GM19240 (cell line): ENCODE measurements at regions not wholly inside any gene's neighbourhood (a gene's known extent, or its start where the extent isn't known, plus 50 kb on each side); places are given as distances from the start of the nearest gene placed in this dataset.

Experiments
- DNase-seq: peaks from one replicate; pipeline ENCODE4 v3.0.0; 2011; ENCODE audit warnings: low spot score; ENCODE audit not compliant: insufficient read length

DNA sequence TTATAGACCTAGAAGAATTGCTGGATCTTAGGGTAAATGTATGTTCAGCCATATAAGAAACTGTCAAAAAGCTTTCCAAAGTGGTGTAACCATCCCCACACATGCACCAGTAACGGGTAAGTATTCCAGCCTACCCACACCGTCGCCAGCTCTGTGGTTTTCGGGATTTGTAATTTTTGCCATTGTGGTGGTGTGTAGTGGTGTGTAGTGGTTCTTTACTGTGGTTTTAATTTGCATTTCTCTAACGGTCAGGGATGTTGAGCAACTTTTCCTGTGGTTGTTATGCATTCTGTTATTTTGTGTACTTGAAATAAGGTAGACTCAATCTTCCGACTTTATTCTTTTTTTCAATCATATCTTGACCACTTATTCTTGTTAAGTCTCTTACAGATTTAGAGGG lies 342.4 kb upstream of the AJAP1 start:
- no peak for DNase-seq

DNA sequence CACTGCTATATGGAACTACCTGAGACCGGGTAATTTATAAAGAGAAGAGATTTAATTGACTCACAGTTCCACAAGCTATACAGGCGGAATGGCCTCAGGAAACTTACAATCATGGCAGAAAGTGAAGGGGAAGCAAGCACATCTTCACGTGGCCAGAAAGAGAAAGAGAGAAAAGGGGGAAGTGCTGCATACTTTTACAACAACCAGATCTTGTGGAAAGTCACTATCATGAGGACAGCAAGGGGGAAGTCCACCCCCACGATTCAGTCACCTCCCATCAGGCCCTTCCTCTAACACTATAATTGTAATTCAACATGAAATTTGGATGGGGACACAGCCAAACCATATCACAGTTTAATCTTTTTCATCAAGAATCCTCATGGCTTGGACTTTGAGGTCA lies 339.2 kb upstream of the AJAP1 start:
- DNase-seq = no peak

DNA sequence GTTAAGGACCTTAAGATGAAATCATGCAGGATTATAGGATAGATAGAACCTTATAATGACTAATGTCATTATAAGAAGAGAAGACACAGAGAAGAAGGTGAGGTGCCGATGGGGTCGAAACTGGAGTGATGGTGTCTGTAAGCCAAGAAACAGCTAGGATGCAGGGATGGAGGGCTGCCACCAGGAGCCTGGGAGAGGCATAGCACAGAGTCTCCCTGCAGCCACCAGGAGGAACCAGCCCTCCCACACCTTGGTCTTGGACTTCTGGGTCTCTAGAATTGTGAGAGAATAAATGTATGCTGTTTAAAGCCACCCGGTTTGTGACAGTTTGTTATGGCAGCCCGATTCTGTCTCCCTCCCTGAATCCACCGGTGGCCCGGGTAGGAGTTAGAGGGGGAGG lies 337.2 kb upstream of the AJAP1 start:
- DNase-seq = no peak

DNA sequence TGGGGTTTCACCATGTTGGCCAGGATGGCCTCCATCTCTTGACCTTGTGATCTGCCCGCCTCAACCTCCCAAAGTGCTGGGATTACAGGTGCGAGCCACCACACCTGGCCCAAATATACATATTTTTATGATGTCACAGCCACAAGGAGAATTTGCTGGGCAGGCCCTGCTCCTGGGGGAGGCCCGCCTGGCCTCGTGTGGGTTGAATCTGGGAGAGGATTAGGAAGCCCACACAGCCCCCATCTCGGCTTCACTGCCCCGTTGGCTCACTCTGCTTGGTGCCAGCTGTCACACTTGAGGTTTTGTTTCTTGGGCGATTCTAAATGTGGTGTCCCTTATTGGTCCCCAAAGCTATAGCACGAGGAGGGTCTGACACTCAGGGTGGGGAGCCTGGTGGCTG lies 335.7 kb upstream of the AJAP1 start:
- no peak for DNase-seq

DNA sequence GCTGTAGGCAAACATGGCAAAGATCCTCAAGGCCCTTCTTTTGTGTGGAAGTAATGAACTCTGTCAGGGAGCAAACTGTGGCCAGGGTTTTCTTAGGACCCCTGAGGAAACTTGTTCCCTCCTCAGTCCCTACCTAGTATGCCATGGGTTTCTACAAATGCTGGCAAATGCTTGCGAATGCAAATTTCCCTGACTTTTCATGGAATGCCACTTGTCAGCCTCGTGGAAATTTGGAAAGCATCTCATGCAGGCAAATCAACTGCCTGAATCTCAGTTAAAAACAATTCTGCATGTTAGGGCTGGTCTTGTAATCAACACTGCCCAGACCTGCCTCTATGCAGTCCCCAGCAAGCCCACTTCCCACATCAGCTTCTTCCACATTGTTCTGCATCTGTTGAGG lies 334.9 kb upstream of the AJAP1 start:
- no peak for DNase-seq

DNA sequence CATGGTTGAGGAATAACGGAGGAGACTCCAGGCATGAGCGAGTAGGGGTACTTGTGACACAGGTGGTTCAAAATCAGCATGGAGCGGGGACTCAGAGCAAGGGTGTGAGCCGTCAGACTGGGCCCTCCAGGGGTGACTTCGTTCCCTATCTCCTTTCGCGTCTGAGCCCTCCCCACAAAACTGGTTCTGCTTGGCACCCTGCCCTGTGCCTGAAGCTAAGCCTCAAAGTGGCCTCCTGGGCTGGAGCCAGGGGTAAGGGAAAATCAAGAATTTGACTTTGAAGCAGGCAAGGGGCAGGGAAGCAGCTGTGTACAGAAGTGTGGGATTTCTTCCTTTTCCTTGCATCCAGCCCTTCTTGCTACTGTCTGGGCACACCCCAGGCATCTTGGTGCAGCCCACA lies 331.5 kb upstream of the AJAP1 start:
- DNase-seq = no peak

DNA sequence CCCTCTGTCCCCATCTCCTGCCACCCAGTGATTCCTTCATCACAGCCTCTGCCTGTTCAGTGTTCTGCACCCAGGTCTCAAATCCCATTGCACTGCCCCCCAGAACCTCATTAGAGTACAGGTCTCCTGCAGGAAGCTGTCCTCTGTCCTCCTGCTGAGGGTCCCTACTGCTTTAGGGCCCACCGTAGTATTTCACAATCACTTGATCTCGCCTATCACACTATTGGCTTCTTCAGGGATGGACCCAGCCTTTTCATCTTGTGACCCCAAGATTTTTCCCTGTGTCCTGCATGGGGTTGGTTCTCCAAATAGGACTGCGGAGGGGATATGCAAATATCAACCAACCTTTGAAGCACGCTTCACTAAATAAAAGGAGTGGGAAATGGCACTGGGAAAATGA lies 331.1 kb upstream of the AJAP1 start:
- DNase-seq = no peak

DNA sequence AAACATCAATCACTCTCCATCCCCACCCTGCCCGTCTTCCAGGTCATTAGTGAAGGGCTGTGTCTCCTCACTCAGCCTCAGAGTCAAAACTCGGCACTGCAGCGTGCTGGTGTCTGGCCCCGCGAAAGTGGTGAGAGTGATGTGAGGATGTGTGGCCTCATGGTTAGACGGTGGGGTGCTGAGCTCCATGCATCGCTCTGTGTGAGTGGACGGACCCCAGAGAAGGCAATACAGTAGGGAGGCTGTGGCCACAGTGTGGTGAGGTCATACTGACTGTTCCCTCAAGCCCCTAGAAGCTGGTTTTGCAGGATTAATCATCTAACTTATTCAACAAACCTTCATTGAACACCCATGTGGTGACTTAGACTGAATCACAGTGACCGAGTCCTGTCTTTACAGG lies 329.9 kb upstream of the AJAP1 start:
- no peak for DNase-seq

DNA sequence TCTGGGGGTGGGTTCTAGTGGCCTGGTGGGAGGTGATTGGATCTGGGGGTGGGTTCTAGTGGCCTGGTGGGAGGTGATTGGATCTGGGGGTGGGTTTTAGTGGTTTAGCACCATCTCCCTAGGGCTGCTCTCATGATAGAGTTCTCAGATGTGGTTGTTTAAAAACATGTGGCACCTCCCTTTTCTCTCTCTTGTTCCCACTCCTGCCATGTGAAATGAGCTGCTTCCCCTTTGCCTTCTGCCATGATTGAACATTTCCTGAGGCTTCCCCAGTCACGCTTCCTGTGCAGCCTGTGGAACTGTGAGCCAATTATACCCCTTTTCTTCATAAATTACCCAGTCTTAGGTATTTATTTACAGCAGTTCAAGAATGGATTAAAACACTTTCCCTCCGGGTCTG lies 327.3 kb upstream of the AJAP1 start:
- no peak for DNase-seq

DNA sequence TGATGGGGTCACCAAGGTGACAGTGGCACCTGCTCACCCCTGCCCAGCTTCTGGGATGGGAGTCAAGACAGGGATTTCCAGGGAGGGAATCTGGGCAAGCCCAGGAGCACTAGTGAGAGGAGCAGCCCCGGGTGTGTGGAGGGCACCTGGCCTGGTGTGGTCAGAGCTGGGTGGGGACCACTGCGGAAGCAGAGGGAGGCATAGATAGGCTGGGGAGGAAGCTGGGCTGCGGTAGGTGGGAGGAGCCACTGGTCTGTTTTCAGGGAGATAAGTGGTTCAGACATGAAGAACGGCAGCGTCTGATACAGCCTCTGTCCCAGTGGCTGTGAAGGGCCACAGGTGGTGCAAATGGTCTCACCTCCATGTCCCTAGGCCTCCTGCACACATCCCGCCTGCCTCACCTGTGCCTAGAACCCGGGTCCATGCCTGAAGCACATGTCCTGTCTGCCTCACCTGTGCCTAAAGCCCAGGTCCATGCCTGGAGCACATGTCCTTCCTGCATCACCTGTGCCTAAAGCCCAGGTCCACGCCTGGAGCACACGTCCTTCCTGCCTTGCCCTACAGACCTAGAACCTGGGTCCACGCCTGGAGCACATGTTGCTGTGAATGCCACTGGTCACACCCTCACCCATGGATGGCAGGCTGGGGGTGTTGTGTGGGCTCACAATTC lies 325.9 kb upstream of the AJAP1 start:
- no peak for DNase-seq

DNA sequence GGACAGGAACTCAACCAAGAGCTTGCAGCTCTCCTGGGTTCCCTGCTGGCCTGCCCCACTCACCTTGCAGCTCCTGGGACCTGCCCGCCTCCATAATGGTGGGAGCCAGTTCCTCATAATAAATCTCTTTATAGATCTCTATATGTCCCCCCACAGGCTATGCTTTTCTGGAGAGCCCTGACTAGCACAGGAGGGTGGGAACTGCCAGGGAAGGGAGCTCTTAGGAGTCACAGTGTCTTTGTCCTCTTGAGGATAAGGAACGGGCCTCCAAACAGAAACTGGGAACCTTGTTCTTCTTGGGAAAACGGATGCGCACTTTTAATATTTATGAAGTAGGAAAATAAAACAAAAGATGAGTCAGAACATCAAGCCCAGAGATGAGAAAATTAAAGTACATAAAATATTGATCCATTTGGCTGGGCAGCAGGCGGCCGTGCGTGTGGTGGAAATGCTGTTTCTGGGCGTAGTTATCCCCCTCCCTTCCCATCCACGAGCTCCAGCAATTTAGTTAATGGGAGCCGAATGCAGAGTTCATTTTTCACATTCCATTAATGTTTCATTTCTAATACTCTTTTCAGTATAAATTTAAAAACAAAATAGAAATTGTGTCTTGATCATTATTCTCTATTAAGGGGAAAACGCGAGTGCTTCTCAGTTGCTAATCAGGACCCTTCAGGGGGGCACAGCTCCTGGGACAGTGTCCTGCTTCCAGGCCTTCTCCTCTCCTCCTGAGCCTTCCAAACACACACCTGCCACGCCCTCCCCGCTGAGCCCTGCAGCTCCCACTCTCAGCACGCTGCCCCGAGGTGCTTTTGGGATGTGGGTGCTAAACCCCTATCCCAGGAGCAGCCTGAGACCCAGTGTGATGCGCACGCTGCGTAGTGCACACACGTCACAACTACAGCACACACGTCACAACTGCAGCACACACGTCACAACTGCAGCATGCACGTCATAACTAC lies 323.3 kb upstream of the AJAP1 start:
- DNase-seq = no peak

DNA sequence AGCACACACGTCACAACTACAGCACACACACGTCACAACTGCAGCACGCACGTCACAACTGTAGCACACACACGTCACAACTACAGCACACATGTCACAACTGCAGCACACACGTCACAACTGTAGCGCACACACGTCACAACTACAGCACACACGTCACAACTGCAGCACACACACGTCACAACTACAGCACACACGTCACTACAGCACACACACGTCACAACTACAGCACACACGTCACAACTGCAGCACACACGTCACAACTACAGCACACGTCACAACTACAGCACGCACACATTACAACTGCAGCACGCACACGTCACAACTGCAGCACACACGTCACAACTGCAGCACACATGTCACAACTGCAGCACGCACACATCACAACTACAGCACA lies 322.6 kb upstream of the AJAP1 start:
- no peak for DNase-seq

DNA sequence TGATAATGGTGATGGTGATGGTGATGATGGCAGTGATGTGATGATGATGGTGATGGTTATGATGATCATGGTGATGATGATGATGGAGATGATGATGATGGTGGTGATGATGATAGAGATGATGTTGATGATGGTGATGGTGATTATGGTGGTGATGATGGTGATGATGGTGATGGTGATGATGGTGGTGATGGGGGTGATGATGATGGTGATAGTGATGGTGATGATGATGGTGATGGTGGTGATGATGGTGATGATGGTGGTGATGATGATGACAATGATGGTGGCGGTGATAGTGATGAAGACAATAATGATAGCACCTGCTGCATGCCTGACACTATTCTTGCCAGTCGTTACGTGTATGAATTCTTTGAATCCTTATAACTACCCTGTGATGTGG lies 317.9 kb upstream of the AJAP1 start:
- no peak for DNase-seq

DNA sequence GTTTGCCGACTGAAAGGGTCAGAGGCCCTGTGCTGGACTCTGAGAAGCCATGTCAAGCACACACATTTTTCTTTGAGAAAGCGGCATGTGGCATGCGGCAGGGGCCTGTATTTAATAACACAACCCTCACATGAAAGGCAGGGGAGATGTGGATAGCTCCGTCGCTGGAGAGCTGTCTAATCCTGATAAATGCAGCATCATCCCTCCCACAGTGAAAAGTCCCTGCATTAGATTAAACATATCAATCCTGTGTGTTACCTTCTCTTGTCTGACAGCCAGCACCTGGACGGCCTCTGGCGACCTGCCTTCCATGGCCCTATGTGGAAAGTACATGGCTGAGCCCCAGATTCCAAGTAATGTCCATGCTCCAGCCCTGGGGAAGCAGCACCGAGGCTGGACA lies 313.0 kb upstream of the AJAP1 start:
- no peak for DNase-seq

DNA sequence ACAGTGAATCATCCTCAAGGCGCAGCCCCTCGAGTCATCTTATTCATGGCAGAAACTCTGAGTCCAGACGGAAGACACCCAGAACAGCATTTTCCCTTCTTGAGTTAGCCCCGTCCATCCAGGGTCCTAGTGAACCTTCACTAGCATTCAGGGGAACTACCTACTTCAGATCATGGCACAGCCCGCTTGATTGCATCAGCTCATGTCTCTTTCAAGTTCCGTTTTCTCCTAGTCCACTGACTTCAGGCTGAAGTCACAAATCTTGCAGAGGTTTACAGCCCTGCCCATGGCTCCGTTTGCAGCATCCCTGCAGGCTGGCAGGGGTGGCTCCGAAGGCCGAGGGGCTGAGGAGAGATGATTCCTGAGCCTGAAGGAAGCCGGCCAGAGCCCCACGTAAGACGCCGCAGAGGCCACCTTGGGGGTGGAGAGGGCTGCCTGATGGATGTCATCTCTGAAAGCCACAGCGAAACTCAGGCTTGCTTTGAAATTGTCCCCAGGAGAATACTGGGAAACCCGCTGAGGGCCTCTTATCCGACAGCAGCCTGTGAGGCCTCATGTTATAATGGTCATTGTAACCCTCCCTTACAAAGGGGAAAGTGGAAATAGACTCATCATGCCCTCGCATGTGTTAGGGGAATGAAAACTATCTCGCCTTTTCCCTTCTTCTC lies 310.2 kb upstream of the AJAP1 start:
- DNase-seq = no peak

DNA sequence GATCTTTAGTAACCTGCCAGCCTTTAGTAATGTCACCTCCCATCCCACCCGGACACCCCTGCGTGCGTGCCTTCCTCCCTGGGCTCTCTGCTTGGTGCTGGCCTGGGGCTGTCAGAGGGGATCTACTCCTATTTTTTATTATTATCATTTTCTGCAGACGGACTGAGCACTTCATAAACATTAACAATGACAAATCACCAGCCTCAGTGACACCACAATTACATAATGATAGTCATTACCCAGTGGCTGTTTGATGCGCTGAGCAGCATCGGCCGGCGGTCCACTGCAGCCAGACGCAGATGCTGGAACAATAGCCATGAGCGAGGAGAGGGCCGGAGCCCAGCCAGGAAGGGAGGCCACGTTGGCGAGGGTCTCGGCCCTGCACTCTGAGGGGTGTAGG lies 309.3 kb upstream of the AJAP1 start:
- DNase-seq = no peak

DNA sequence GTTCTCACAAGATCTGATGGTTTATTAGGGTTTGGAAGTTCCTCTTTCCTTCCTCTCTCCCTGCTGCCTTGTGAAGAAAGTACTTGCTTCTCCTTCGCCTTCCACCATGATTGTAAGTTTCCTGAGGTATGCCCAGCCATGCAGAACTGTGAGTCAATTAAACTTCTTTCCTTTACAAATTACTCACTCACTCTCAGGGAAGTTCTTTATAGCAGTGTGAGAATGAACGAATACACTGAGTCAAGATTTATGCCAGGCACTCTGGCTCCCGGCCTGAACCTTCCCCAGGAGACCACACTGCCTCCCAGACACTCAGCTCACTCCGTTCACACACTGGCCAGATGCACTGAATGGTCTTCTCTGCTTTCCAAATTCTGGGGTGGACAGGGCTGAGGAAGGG lies 308.3 kb upstream of the AJAP1 start:
- no peak for DNase-seq

DNA sequence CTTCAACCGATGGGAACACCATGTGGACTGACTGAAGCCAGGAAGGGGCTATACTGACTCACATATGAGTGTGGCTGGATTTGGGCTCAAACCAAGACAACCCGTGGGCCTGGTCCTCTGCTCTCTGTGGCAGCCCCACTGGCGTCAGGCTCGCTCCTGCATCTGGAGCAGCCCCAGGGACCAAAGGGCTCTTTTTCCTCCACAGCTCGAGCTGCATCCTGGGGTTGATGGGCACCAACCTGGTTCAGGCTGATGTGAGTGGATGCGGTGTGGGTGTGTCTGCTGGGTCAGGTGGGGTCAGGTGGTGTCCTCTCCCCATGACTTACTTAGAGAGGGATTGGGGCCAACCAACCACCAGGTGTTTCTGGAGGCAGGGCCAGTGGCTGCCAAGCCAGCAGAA lies 303.0 kb upstream of the AJAP1 start:
- DNase-seq = no peak

DNA sequence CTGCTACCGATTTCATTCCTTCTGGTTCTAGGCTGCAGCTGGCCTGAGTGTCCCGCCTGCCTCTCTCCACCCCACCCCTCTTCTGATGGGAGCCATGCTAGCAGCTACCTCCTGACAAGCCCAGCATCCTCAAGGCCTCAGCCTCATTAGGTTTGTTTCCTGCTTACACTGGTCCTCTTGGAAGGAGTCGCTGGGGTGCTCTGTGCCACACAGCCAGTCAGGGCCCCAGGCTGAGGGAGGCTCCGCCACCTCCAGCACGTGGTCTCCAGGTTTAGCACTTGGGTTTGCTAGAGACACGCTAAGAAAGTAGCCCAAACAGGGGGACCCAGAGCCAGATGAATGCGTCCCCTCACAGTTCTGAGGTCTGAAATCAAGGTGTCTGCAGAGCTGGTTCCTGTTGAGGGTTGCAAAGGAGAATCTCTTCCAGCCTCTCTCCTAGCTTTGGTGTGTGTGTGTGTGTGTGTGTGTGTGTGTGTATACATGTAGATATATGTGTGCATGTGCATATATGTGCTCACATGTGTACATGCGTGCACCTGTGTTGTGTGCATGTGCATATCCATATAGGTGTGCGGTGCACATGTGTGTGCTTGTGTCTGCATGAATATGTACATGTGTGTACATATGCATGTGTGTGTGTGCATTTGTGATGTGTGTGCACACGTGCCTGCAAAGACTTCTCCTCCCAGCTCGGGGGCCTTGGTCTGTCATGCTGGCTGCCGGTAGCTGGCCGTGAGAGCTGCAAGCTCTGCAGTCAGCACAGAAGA lies 301.1 kb upstream of the AJAP1 start:
- DNase-seq = no peak

DNA sequence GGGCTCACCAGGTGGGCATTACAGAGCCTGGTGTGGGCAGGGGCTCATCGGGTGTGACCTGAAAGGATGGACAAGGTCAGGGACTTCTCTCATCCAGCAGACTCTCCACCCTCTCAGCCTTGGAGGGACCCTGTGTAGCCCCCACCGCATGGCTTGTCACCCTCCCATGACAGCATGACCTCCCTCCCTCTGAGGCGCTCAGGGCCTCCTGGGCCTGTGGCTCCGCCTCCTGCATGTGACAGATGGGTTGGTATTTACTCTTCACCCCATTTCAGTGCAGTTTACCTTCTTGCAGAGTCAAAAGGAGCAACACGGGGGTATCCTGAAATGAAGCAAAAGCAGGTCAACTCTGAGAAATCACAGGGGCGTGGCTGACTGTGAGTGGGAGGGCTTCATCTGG lies 298.6 kb upstream of the AJAP1 start:
- no peak for DNase-seq

DNA sequence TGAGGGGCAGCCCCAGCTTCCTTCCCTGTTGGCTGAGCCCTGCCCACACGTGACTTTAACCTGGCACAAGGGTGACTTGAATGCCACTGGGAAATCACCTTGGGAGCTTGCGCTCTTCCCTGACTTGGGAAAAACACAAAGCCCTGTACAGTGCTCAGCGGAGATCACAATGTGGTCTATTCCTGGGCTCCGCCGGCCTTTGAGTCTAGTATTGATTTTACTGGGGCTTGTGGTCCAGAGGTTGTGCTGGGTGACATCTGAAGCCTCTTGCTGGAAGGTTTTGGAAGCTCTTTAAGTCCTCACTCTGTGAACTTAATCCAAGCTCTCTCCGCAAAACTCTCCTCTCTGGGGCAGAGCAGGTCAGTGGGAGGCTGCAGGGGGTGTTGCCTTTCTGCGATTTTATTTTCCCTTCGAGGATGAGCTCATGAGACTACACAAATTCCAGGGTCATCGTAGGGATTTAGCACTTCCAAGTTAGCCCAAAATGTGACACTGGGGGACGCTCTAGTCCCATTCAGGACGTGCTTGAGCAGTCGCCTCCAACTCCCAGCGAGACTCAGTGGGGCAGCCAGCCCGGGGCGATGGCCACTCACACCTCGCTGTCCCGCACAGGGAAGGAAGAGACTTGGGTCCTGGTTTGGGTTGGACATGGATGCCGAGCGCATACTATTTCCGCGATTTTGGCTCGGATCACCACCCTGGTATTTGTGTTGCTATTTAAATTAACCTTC lies 291.9 kb upstream of the AJAP1 start:
- DNase-seq = no peak
